Eye (tissue), 1 donor: ENCODE measurements at regions not wholly inside any gene's neighbourhood (a gene's known extent, or its start where the extent isn't known, plus 50 kb on each side); places are given as distances from the start of the nearest gene placed in this dataset.

Experiments used
- DNase-seq: peaks from one replicate; pipeline ENCODE4 v3.0.0-alpha.2; 2015

GRCh38 chr12:92341065-92341668 is 195.5 kb upstream of the BTG1 start:
- no peak for DNase-seq

- DNase-seq: peak; percentile 17
Observed at GRCh38 chr12:92340441-92341064, 194.9 kb upstream of the BTG1 start.

- no peak for DNase-seq
Observed at GRCh38 chr12:92340003-92340402, 194.4 kb upstream of the BTG1 start.

- DNase-seq: no peak
Observed at GRCh38 chr12:92339198-92339821, 193.7 kb upstream of the BTG1 start.

GRCh38 chr12:92338671-92339070 is 193.0 kb upstream of the BTG1 start:
- no peak for DNase-seq

- DNase-seq: no peak
Observed at GRCh38 chr12:92338102-92338501, 192.5 kb upstream of the BTG1 start.

GRCh38 chr12:92337128-92337527 is 191.5 kb upstream of the BTG1 start:
- DNase-seq: no peak

GRCh38 chr12:92336641-92337040 is 191.0 kb upstream of the BTG1 start:
- no peak for DNase-seq

GRCh38 chr12:92335831-92336230 is 190.2 kb upstream of the BTG1 start:
- no peak for DNase-seq

GRCh38 chr12:92334552-92334951 is 188.9 kb upstream of the BTG1 start:
- DNase-seq: no peak

GRCh38 chr12:92332552-92332951 is 186.9 kb upstream of the BTG1 start:
- DNase-seq: no peak

GRCh38 chr12:92331383-92331782 is 185.7 kb upstream of the BTG1 start:
- DNase-seq: no peak

GRCh38 chr12:92330654-92331053 is 185.0 kb upstream of the BTG1 start:
- no peak for DNase-seq

GRCh38 chr12:92326877-92327276 is 181.2 kb upstream of the BTG1 start:
- no peak for DNase-seq

GRCh38 chr12:92324849-92325500 is 179.3 kb upstream of the BTG1 start:
- no peak for DNase-seq

GRCh38 chr12:92312463-92312964 is 166.9 kb upstream of the BTG1 start:
- no peak for DNase-seq

- DNase-seq: peak; percentile 48
Observed at GRCh38 chr12:92304371-92305055, 158.9 kb upstream of the BTG1 start.

- DNase-seq: no peak
Observed at GRCh38 chr12:92302041-92302829, 156.6 kb upstream of the BTG1 start.

- DNase-seq: no peak
Observed at GRCh38 chr12:92301356-92301755, 155.7 kb upstream of the BTG1 start.

- DNase-seq: no peak
Observed at GRCh38 chr12:92300777-92301176, 155.1 kb upstream of the BTG1 start.

- DNase-seq: no peak
Observed at GRCh38 chr12:92299744-92300143, 154.1 kb upstream of the BTG1 start.

GRCh38 chr12:92299344-92299743 is 153.7 kb upstream of the BTG1 start:
- no peak for DNase-seq
